ENCODE measurements at regions not wholly inside any gene's neighbourhood (a gene's known extent, or its start where the extent isn't known, plus 50 kb on each side); places are given as distances from the start of the nearest gene placed in this dataset.

DNA sequence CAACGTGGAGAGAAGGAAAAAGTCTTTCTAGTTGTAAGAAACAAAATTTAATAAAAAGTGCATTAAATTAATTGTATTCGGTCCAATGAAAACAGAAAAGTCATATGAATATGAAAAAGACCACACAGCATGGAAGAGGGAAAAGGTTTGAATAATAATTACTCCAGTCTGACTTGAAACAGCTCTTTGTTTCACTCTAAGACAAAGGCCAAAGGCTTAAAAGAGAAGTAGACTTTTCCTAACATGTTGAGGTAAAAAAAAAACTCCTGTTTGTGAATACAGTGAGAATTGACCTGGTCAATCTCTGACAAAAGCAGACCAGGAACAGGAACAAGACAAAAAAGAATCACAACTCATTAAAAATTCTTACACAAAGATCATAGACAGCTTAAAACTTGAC is 429.8 kb downstream of the TOX3 start:
- BruUV-seq (replicated peaks), result no TSS peak

More for the DNA sequence above, 429.8 kb downstream of the TOX3 start:
- no peaks in the 10 kb centered on the region for H3K27me3 ChIP-seq (ENCODE audit: insufficient read depth, low read length)
- no peaks in the 10 kb centered on the region for H3K4me1 ChIP-seq (ENCODE audit: control insufficient read depth in 1 of 2, insufficient read depth in 2 of 2, low read length in 2 of 2)
- ChIA-PET POLR2A (no interaction called here), CTCF (no interaction called here), RAD21 (ENCODE audit: low non-redundant PET in 1 of 2, low total read pairs in 2 of 2, uncharacterized antibody in 2 of 2, unreplicated experiment in 2 of 2) (no interaction called here)
- no peaks in the 10 kb centered on the region for H3K79me2 ChIP-seq (ENCODE audit: insufficient read depth, low read length)
- no peak for TF ChIP-seq ATF3 (IDR thresholded peaks at IDR 0.05)
- no peak for TF ChIP-seq ZNF274 (IDR thresholded peaks at IDR 0.05; ENCODE audit: low read depth, low read length)
- TF ChIP-seq SRF (IDR thresholded peaks at IDR 0.05; ENCODE audit: low read depth), result no peak
- no peak for TF ChIP-seq CTCF (IDR thresholded peaks at IDR 0.05 in 2 of 3, conservative IDR thresholded peaks at IDR 0.05 in 1 of 3; ENCODE audit: borderline replicate concordance in 1 of 3, insufficient read depth in 1 of 3, low read depth in 2 of 3, low read length in 2 of 3)
- TF ChIP-seq EZH2 (IDR thresholded peaks at IDR 0.05), result no peak
- TF ChIP-seq ELF1 (IDR thresholded peaks at IDR 0.05; ENCODE audit: borderline replicate concordance, low read depth), result no peak
- no peak for TF ChIP-seq ZFX (IDR thresholded peaks at IDR 0.05)
- TF ChIP-seq, protein P1, sequence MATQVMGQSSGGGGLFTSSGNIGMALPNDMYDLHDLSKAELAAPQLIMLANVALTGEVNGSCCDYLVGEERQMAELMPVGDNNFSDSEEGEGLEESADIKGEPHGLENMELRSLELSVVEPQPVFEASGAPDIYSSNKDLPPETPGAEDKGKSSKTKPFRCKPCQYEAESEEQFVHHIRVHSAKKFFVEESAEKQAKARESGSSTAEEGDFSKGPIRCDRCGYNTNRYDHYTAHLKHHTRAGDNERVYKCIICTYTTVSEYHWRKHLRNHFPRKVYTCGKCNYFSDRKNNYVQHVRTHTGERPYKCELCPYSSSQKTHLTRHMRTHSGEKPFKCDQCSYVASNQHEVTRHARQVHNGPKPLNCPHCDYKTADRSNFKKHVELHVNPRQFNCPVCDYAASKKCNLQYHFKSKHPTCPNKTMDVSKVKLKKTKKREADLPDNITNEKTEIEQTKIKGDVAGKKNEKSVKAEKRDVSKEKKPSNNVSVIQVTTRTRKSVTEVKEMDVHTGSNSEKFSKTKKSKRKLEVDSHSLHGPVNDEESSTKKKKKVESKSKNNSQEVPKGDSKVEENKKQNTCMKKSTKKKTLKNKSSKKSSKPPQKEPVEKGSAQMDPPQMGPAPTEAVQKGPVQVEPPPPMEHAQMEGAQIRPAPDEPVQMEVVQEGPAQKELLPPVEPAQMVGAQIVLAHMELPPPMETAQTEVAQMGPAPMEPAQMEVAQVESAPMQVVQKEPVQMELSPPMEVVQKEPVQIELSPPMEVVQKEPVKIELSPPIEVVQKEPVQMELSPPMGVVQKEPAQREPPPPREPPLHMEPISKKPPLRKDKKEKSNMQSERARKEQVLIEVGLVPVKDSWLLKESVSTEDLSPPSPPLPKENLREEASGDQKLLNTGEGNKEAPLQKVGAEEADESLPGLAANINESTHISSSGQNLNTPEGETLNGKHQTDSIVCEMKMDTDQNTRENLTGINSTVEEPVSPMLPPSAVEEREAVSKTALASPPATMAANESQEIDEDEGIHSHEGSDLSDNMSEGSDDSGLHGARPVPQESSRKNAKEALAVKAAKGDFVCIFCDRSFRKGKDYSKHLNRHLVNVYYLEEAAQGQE (IDR thresholded peaks at IDR 0.05; ENCODE audit: low read depth), result no peak
- TF ChIP-seq SIN3A (IDR thresholded peaks at IDR 0.05; ENCODE audit: low read depth), result no peak
- TF ChIP-seq CEBPB (IDR thresholded peaks at IDR 0.05; ENCODE audit: low read depth), result no peak
- no peak for TF ChIP-seq FOSL1 (IDR thresholded peaks at IDR 0.05; ENCODE audit: low read depth)
- TF ChIP-seq CBX3 (IDR thresholded peaks at IDR 0.05; ENCODE audit: low read depth), result no peak
- no peak for TF ChIP-seq EGR1 (IDR thresholded peaks at IDR 0.05; ENCODE audit: low read depth)
- no peak for TF ChIP-seq RAD21 (IDR thresholded peaks at IDR 0.05; ENCODE audit: low read depth)
- H3K4me3 ChIP-seq (replicated peaks in 1 of 2; ENCODE audit: low read depth in 1 of 2, low read length in 2 of 2), result no peak overlapping the region
- intact Hi-C loops (cut with micrococcal nuclease), result no loop called here
- no peak overlapping the region for H3K27ac ChIP-seq (ENCODE audit: low read depth, low read length)
- ATAC-seq (no peak), DNase-seq (ENCODE audit: low read depth, low spot score) (no peak)
- no peak overlapping the region for H3K4me2 ChIP-seq (ENCODE audit: low read length)
- peaks cover 3 to 18% of the 10 kb centered on the region in 2 experiments; a peak in 2 of 4 replicates for H3K9me3 ChIP-seq (ENCODE audit: control insufficient read depth in 1 of 2, insufficient read depth in 1 of 2, low read depth in 1 of 2, low read length in 2 of 2)
- H3K9me2 ChIP-seq (ENCODE audit: insufficient read depth), result no peaks in the 10 kb centered on the region
- H4K20me1 ChIP-seq (ENCODE audit: insufficient read depth), result no peaks in the 10 kb centered on the region
- H3K9ac ChIP-seq (ENCODE audit: low read length), result no peak overlapping the region
- no peak overlapping the region for H2AFZ ChIP-seq (ENCODE audit: low read depth, low read length, poor library complexity, severe bottlenecking)
- H3K36me3 ChIP-seq (ENCODE audit: control insufficient read depth in 1 of 2, insufficient read depth in 2 of 2, low read length in 2 of 2), result no peaks in the 10 kb centered on the region
